ENCODE measurements at regions not wholly inside any gene's neighbourhood (a gene's known extent, or its start where the extent isn't known, plus 50 kb on each side); places are given as distances from the start of the nearest gene placed in this dataset.

GRCh38 chr21:22399681-22400514 lies 1401.7 kb downstream of the NCAM2 start:
- TF ChIP-seq REST (IDR thresholded peaks at IDR 0.05; ENCODE audit: insufficient read depth in 1 of 2, low read depth in 2 of 2, low read length in 2 of 2): no peak
- no peak for TF ChIP-seq FOXP2 (optimal IDR thresholded peaks at IDR 0.05; ENCODE audit: borderline replicate concordance, extremely low read depth, extremely low read length, insufficient read depth)
- no peak for TF ChIP-seq SIN3A (IDR thresholded peaks at IDR 0.05; ENCODE audit: borderline replicate concordance, insufficient read depth, low read length)
- no peak for TF ChIP-seq TAF1 (IDR thresholded peaks at IDR 0.05; ENCODE audit: borderline replicate concordance, insufficient read depth, low read length)
- TF ChIP-seq POLR2AphosphoS5 (IDR thresholded peaks at IDR 0.05; ENCODE audit: low read depth, low read length): no peak

- TF ChIP-seq POLR2AphosphoS5 (IDR thresholded peaks at IDR 0.05; ENCODE audit: low read depth, low read length) (no peak), TAF1 (IDR thresholded peaks at IDR 0.05; ENCODE audit: borderline replicate concordance, insufficient read depth, low read length) (no peak), REST (IDR thresholded peaks at IDR 0.05; ENCODE audit: insufficient read depth in 1 of 2, low read depth in 2 of 2, low read length in 2 of 2) (no peak), FOXP2 (optimal IDR thresholded peaks at IDR 0.05; ENCODE audit: borderline replicate concordance, extremely low read depth, extremely low read length, insufficient read depth) (no peak), SIN3A (IDR thresholded peaks at IDR 0.05; ENCODE audit: borderline replicate concordance, insufficient read depth, low read length) (no peak)
Observed at GRCh38 chr21:22409571-22409970, 1411.4 kb downstream of the NCAM2 start.

- TF ChIP-seq FOXP2 (optimal IDR thresholded peaks at IDR 0.05; ENCODE audit: borderline replicate concordance, extremely low read depth, extremely low read length, insufficient read depth): no peak
- no peak for TF ChIP-seq SIN3A (IDR thresholded peaks at IDR 0.05; ENCODE audit: borderline replicate concordance, insufficient read depth, low read length)
- no peak for TF ChIP-seq REST (IDR thresholded peaks at IDR 0.05; ENCODE audit: insufficient read depth in 1 of 2, low read depth in 2 of 2, low read length in 2 of 2)
- no peak for TF ChIP-seq TAF1 (IDR thresholded peaks at IDR 0.05; ENCODE audit: borderline replicate concordance, insufficient read depth, low read length)
- no peak for TF ChIP-seq POLR2AphosphoS5 (IDR thresholded peaks at IDR 0.05; ENCODE audit: low read depth, low read length)
Observed at GRCh38 chr21:22416555-22416954, 1418.3 kb downstream of the NCAM2 start.

GRCh38 chr21:22421416-22422180 lies 1423.4 kb downstream of the NCAM2 start:
- TF ChIP-seq REST (IDR thresholded peaks at IDR 0.05; ENCODE audit: insufficient read depth in 1 of 2, low read depth in 2 of 2, low read length in 2 of 2): no peak
- no peak for TF ChIP-seq POLR2AphosphoS5 (IDR thresholded peaks at IDR 0.05; ENCODE audit: low read depth, low read length)
